ENCODE measurements at regions not wholly inside any gene's neighbourhood (a gene's known extent, or its start where the extent isn't known, plus 50 kb on each side); places are given as distances from the start of the nearest gene placed in this dataset.

- no peak for DNase-seq
These were observed 137.9 kb downstream of the RDH14 start for GRCh38 chr2:18422432-18423165.

GRCh38 chr2:18413676-18414396, 146.6 kb downstream of the RDH14 start:
- DNase-seq, result peak; percentile 8 to 38 (median 19)

GRCh38 chr2:18412980-18413675, 147.3 kb downstream of the RDH14 start:
- DNase-seq, result no peak

GRCh38 chr2:18411626-18412025, 148.8 kb downstream of the RDH14 start:
- DNase-seq, result no peak

GRCh38 chr2:18410543-18410942, 149.9 kb downstream of the RDH14 start:
- no peak for DNase-seq

- DNase-seq, result no peak
These were observed 151.8 kb downstream of the RDH14 start for GRCh38 chr2:18408638-18409037.

GRCh38 chr2:18406219-18406618, 154.2 kb downstream of the RDH14 start:
- no peak for DNase-seq

- no peak for DNase-seq
These were observed 155.7 kb downstream of the RDH14 start for GRCh38 chr2:18404708-18405107.

- DNase-seq, result no peak
These were observed 156.4 kb downstream of the RDH14 start for GRCh38 chr2:18403921-18404522.

- DNase-seq, result no peak
These were observed 157.6 kb downstream of the RDH14 start for GRCh38 chr2:18402831-18403230.

GRCh38 chr2:18401471-18401870, 159.0 kb downstream of the RDH14 start:
- DNase-seq, result no peak

- DNase-seq, result no peak
These were observed 160.9 kb downstream of the RDH14 start for GRCh38 chr2:18399601-18400000.

- no peak for DNase-seq
These were observed 161.6 kb downstream of the RDH14 start for GRCh38 chr2:18398833-18399232.

- DNase-seq, result no peak
These were observed 164.0 kb downstream of the RDH14 start for GRCh38 chr2:18396329-18397010.

GRCh38 chr2:18395555-18395954, 164.9 kb downstream of the RDH14 start:
- no peak for DNase-seq

- DNase-seq, result peak; percentile 75 to 76 (median 76)
These were observed 172.8 kb downstream of the RDH14 start for GRCh38 chr2:18387441-18388206.

GRCh38 chr2:18384242-18384641, 176.2 kb downstream of the RDH14 start:
- DNase-seq, result no peak

- DNase-seq, result no peak
These were observed 179.1 kb downstream of the RDH14 start for GRCh38 chr2:18381386-18381785.

GRCh38 chr2:18380321-18380720, 180.1 kb downstream of the RDH14 start:
- DNase-seq, result no peak

GRCh38 chr2:18379870-18380269, 180.6 kb downstream of the RDH14 start:
- DNase-seq, result no peak

- DNase-seq, result peak; percentile 39 to 45 (median 43)
These were observed 182.3 kb downstream of the RDH14 start for GRCh38 chr2:18378020-18378653.

All from suppressor macrophage treated with lipopolysaccharide for 1 hour (primary cell).